ENCODE measurements at regions not wholly inside any gene's neighbourhood (a gene's known extent, or its start where the extent isn't known, plus 50 kb on each side); places are given as distances from the start of the nearest gene placed in this dataset.

DNA sequence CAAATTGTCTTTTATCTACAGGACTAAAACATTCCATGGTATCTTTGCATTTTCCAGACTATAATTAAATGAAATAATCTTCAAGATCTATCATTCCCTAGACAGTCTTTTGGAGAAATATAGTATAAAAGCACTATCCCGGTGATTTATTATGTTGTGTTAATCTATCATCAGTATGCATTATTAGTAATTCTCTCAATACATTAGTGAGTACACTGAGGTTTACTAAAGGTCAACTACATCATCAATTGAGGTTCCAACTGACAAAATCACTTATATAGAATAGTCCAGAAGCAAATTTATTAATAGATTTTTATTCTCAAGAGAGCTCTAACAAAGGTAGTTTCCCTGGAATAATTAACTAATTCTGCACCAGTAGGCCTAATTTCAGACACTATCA lies 169.6 kb downstream of the KCNA4 start:
- no peak for TF ChIP-seq SUZ12 (IDR thresholded peaks at IDR 0.05; ENCODE audit: extremely low read depth, insufficient read depth, insufficient read length)
- no peak for TF ChIP-seq YY1 (IDR thresholded peaks at IDR 0.05; ENCODE audit: insufficient read depth, insufficient read length)

Data from NT2/D1 (cell line).